B cell (primary cell): ENCODE measurements at regions not wholly inside any gene's neighbourhood (a gene's known extent, or its start where the extent isn't known, plus 50 kb on each side); places are given as distances from the start of the nearest gene placed in this dataset.

Experiments used
- ATAC-seq: fragments of 200-7000 bp; cut with Tn5 transposase; one replicate; pipeline ENCODE4 v1.10.0; 2021; ENCODE audit warnings: low read depth, mild to moderate bottlenecking, moderate number of reproducible peaks, moderate library complexity
- CTCF ChIA-PET: fragments of 350-600 bp; sonication (Branson Sonifier 250); formaldehyde crosslinking; loops from one replicate; lab custom pipeline; 2021; ENCODE audit warnings: antibody characterized with exemption, inconsistent platforms; lab: Charles Lee
- POLR2A ChIA-PET: fragments of 350-600 bp; sonication (Branson Sonifier 250); formaldehyde crosslinking; loops from one replicate; lab custom pipeline; 2021; ENCODE audit warnings: antibody characterized with exemption; lab: Charles Lee
- DNase-seq: peaks from one replicate; pipeline ENCODE4 v3.0.0; 2013
- H2AFZ ChIP-seq: 2 replicates; pipeline ENCODE4 v1.6.1; 2012; ENCODE audit warnings: mild to moderate bottlenecking, low read depth, low read length; ENCODE audit not compliant: insufficient read depth, poor library complexity, severe bottlenecking
- H3K27ac ChIP-seq, 2 donors: 1 replicate in 1 of 2; 2 replicates in 1 of 2; pipeline ENCODE4 v1.5.1; 2012 to 2013; ENCODE audit warnings: low read length in 2 of 2, mild to moderate bottlenecking in 2 of 2, moderate library complexity in 1 of 2
- H3K27me3 ChIP-seq, 4 experiments: fragments of 200-600 bp in 1 of 4; sonication (generic) in 1 of 4; replicated peaks in 1 of 4; 1 replicate in 2 of 4; 2 replicates in 2 of 4; pipeline versions ENCODE4 v1.6.1 to v1.7.0; 2013 to 2016; ENCODE audit warnings: low read length in 3 of 4, mild to moderate bottlenecking in 2 of 4, mixed read lengths in 1 of 4, moderate library complexity in 1 of 4; ENCODE audit not compliant: insufficient read depth in 4 of 4, control insufficient read depth in 3 of 4; ENCODE audit errors: control extremely low read depth in 1 of 4
- H3K36me3 ChIP-seq, 2 experiments: replicated peaks in 1 of 2; 1 replicate in 1 of 2; 2 replicates in 1 of 2; pipeline versions ENCODE4 v1.6.1 to v1.7.1; 2013; ENCODE audit warnings: low read length in 1 of 2; ENCODE audit not compliant: insufficient read depth in 2 of 2, control insufficient read depth in 1 of 2; ENCODE audit errors: control extremely low read depth in 1 of 2, extremely low read depth in 1 of 2
- H3K4me1 ChIP-seq, 2 donors: fragments of 200-600 bp in 1 of 2; sonication (generic) in 1 of 2; 1 replicate in 1 of 2; 2 replicates in 1 of 2; pipeline versions ENCODE4 v1.5.1 to v1.6.1; 2013 to 2017; ENCODE audit warnings: low read length in 2 of 2; ENCODE audit not compliant: control insufficient read depth in 2 of 2, insufficient read depth in 2 of 2
- H3K4me2 ChIP-seq: replicated peaks from 2 replicates; pipeline ENCODE3; 2012; ENCODE audit warnings: mild to moderate bottlenecking, low read depth, low read length; ENCODE audit not compliant: poor library complexity, severe bottlenecking
- H3K4me3 ChIP-seq, 5 experiments: fragments of 200-600 bp in 1 of 5; sonication (generic) in 1 of 5; 1 replicate in 3 of 5; 2 replicates in 2 of 5; pipeline versions ENCODE4 v1.5.1 to v1.7.0; 2011 to 2016; ENCODE audit warnings: low read length in 4 of 5, mild to moderate bottlenecking in 4 of 5, low read depth in 2 of 5, control low read depth in 1 of 5, moderate library complexity in 1 of 5; ENCODE audit not compliant: insufficient read depth in 1 of 5; ENCODE audit errors: control extremely low read depth in 1 of 5, extremely low read depth in 1 of 5
- H3K79me2 ChIP-seq: fragments of 200-600 bp; sonication (generic); one replicate; pipeline ENCODE4 v1.6.0; 2016; ENCODE audit warnings: low read length; ENCODE audit not compliant: control insufficient read depth, insufficient read depth
- H3K9ac ChIP-seq: fragments of 200-600 bp; sonication (generic); 2 replicates; pipeline ENCODE4 v1.6.1; 2017; ENCODE audit warnings: mild to moderate bottlenecking, low read length, moderate library complexity
- H3K9me3 ChIP-seq, 3 donors: one replicate each; pipeline versions ENCODE4 v1.6.1 to v1.7.1; 2013; ENCODE audit warnings: low read length in 2 of 3; ENCODE audit not compliant: control insufficient read depth in 2 of 3, insufficient read depth in 1 of 3; ENCODE audit errors: control extremely low read depth in 1 of 3
- H4K20me1 ChIP-seq: 2 replicates; pipeline ENCODE4 v1.6.0; 2012; ENCODE audit warnings: mild to moderate bottlenecking, low read length; ENCODE audit not compliant: insufficient read depth, control insufficient read depth, poor library complexity, severe bottlenecking
- H3K27ac Mint-ChIP-seq: one replicate; pipeline ENCODE4 v1.8.0; 2021; ENCODE audit warnings: mixed read lengths
- H3K27me3 Mint-ChIP-seq: one replicate; pipeline ENCODE4 v1.8.0; 2021; ENCODE audit warnings: mixed read lengths
- H3K4me1 Mint-ChIP-seq: one replicate; pipeline ENCODE4 v1.8.0; 2021; ENCODE audit warnings: mixed read lengths
- H3K4me3 Mint-ChIP-seq: one replicate; pipeline ENCODE4 v1.8.0; 2021; ENCODE audit warnings: mixed read lengths
- H3K9me3 Mint-ChIP-seq: one replicate; pipeline ENCODE4 v1.8.0; 2022; ENCODE audit warnings: mixed read lengths; ENCODE audit not compliant: insufficient read depth
- CTCF ChIP-seq: fragments of 200-600 bp; IDR thresholded peaks from one replicate; pipeline ENCODE4 v1.8.0; 2022; ENCODE audit warnings: antibody characterized with exemption, mild to moderate bottlenecking
- EZH2 ChIP-seq: IDR thresholded peaks from 2 replicates; pipeline ENCODE4 v1.6.1; 2012; ENCODE audit warnings: borderline replicate concordance, low read depth, mild to moderate bottlenecking, moderate library complexity, low read length; ENCODE audit not compliant: insufficient read depth, poor library complexity, severe bottlenecking
- WGBS: methylation state at CpG from one replicate; pipeline ENCODE4 v1.1.5; 2013; ENCODE audit warnings: missing lambda C conversion rate; ENCODE audit not compliant: insufficient coverage; 5-methylcytosine and 5-hydroxymethylcytosine counted together
- intact Hi-C: fragments of 100-400 bp; cut with micrococcal nuclease; formaldehyde crosslinking; loops from one replicate; pipeline ENCODE4 v1.10.0; 2022

- ChIA-PET POLR2A (no interaction called here), CTCF (no interaction called here)
- Histone ChIP-seq H2AFZ (no peak overlapping the region), H3K4me2 (no peak overlapping the region), H3K4me1 (no peaks in the 10 kb centered on the region), H4K20me1 (no peaks in the 10 kb centered on the region), H3K79me2 (no peaks in the 10 kb centered on the region), H3K27ac (no peak overlapping the region), H3K36me3 (no peaks in the 10 kb centered on the region), H3K9me3 (peaks cover 0 to 3% (median 0%) of the 10 kb centered on the region in 3 donors), H3K27me3 (no peaks in the 10 kb centered on the region), H3K4me3 (no peak overlapping the region), H3K9ac (no peak overlapping the region)
- DNase-seq (no peak), ATAC-seq (no peak)
- intact Hi-C loops = no loop called here
- Mint-ChIP-seq H3K4me3 (no peak overlapping the region), H3K27me3 (no peaks in the 10 kb centered on the region), H3K27ac (no peak overlapping the region), H3K9me3 (no peaks in the 10 kb centered on the region), H3K4me1 (no peaks in the 10 kb centered on the region)
- 78% methylated on average over 5 of the region's 8 CpGs for WGBS
- TF ChIP-seq CTCF (no peak), EZH2 (no peak)
These were observed 102.8 kb upstream of the GREM2 start for GRCh38 chr1:240714568-240715292.

GRCh38 chr1:240712014-240712731 lies 100.2 kb upstream of the GREM2 start:
- Histone ChIP-seq H3K36me3 (no peaks in the 10 kb centered on the region), H2AFZ (no peak overlapping the region), H3K4me1 (no peaks in the 10 kb centered on the region), H3K9ac (no peak overlapping the region), H3K79me2 (no peaks in the 10 kb centered on the region), H3K9me3 (peaks cover 0 to 3% (median 0%) of the 10 kb centered on the region in 3 donors), H4K20me1 (no peaks in the 10 kb centered on the region), H3K4me3 (no peak overlapping the region), H3K27ac (no peak overlapping the region), H3K27me3 (no peaks in the 10 kb centered on the region), H3K4me2 (no peak overlapping the region)
- no peaks in the 10 kb centered on the region for H3K9me3 Mint-ChIP-seq
- POLR2A ChIA-PET = no interaction called here
- no peaks in the 10 kb centered on the region for H3K4me1 Mint-ChIP-seq
- CTCF ChIA-PET = no interaction called here
- 100% methylated on average over 2 of the region's 7 CpGs for WGBS
- H3K4me3 Mint-ChIP-seq = no peak overlapping the region
- H3K27me3 Mint-ChIP-seq = no peaks in the 10 kb centered on the region
- TF ChIP-seq EZH2 (no peak), CTCF (no peak)
- H3K27ac Mint-ChIP-seq = no peak overlapping the region
- DNase-seq (no peak), ATAC-seq (no peak)
- intact Hi-C loops = no loop called here
